T-helper 17 cell (primary cell): ENCODE measurements at regions not wholly inside any gene's neighbourhood (a gene's known extent, or its start where the extent isn't known, plus 50 kb on each side); places are given as distances from the start of the nearest gene placed in this dataset.

Experiments used
- ATAC-seq: fragments of 150-1000 bp; cut with Tn5 transposase; 2 replicates; pipeline ENCODE4 v1.10.0; 2021; ENCODE audit warnings: mild to moderate bottlenecking, moderate library complexity
- DNase-seq, 3 donors: peaks; one replicate each; pipeline versions ENCODE4 v3.0.0 to v3.0.0-alpha.2; 2020 to 2021
- H3K9me3 ChIP-seq: one replicate; pipeline ENCODE4 v1.7.0; 2013; ENCODE audit warnings: low read length, mild to moderate bottlenecking; ENCODE audit not compliant: control insufficient read depth, poor library complexity, severe bottlenecking
- H3K27ac Mint-ChIP-seq: one replicate; pipeline ENCODE4 v1.8.0; 2022; ENCODE audit warnings: mild to moderate bottlenecking, moderate library complexity, mixed read lengths
- H3K27me3 Mint-ChIP-seq: one replicate; pipeline ENCODE4 v1.8.0; 2022; ENCODE audit warnings: mixed read lengths
- H3K36me3 Mint-ChIP-seq: one replicate; pipeline ENCODE4 v1.8.0; 2022; ENCODE audit warnings: low read depth, mixed read lengths
- H3K4me1 Mint-ChIP-seq: one replicate; pipeline ENCODE4 v1.8.0; 2022; ENCODE audit warnings: mild to moderate bottlenecking, mixed read lengths
- H3K4me3 Mint-ChIP-seq: one replicate; pipeline ENCODE4 v1.8.0; 2022; ENCODE audit warnings: mild to moderate bottlenecking, moderate library complexity, mixed read lengths

- Mint-ChIP-seq H3K27me3 (no peaks in the 10 kb centered on the region), H3K36me3 (no peaks in the 10 kb centered on the region), H3K27ac (no peak overlapping the region), H3K4me3 (no peak overlapping the region), H3K4me1 (no peaks in the 10 kb centered on the region)
- ATAC-seq (no peak), DNase-seq (no peak)
- H3K9me3 ChIP-seq = no peaks in the 10 kb centered on the region
Measured at GRCh38 chr9:119420231-119420630, 51.0 kb upstream of the BRINP1 start.
